ENCODE measurements at regions not wholly inside any gene's neighbourhood (a gene's known extent, or its start where the extent isn't known, plus 50 kb on each side); places are given as distances from the start of the nearest gene placed in this dataset.

- FAIRE-seq (no peak), DNase-seq (ENCODE audit: low read depth, low spot score) (no peak)
- no peak overlapping the region for H2AFZ ChIP-seq (ENCODE audit: control insufficient read depth, low read length)
- H3K4me1 ChIP-seq (ENCODE audit: control insufficient read depth, extremely low read depth, insufficient read depth, low read length) = no peaks in the 10 kb centered on the region
- H3K9me3 ChIP-seq (ENCODE audit: control insufficient read depth, low read depth, low read length) = no peaks in the 10 kb centered on the region
- dilution Hi-C loops (cut with MboI; ENCODE audit: extremely low pct_ligation_motif_present, low sequenced_read_pairs) = no loop called here
- H4K20me1 ChIP-seq (ENCODE audit: control insufficient read depth, extremely low read depth, insufficient read depth, low read length) = no peaks in the 10 kb centered on the region
- H3K9me1 ChIP-seq (ENCODE audit: control insufficient read depth, extremely low read depth, insufficient read depth, low read length) = no peaks in the 10 kb centered on the region
- no peak for TF ChIP-seq EZH2 (IDR thresholded peaks at IDR 0.05; ENCODE audit: low read length)
- no peak for TF ChIP-seq CTCF (optimal IDR thresholded peaks at IDR 0.05 in 1 of 3, IDR thresholded peaks at IDR 0.05 in 1 of 3, conservative IDR thresholded peaks at IDR 0.05 in 1 of 3; ENCODE audit: extremely low read depth in 1 of 3, insufficient read depth in 2 of 3, low read length in 3 of 3)
- H3K4me3 ChIP-seq (ENCODE audit: control insufficient read depth in 2 of 3, extremely low read depth in 1 of 3, insufficient read depth in 2 of 3, low read depth in 1 of 3, low read length in 3 of 3) = no peak overlapping the region
- no peaks in the 10 kb centered on the region for H3K79me2 ChIP-seq (ENCODE audit: control insufficient read depth, insufficient read depth, low read length)
- H3K36me3 ChIP-seq (ENCODE audit: control insufficient read depth in 2 of 2, extremely low read depth in 1 of 2, insufficient read depth in 2 of 2, low read length in 2 of 2) = no peaks in the 10 kb centered on the region
- no peak overlapping the region for H3K4me2 ChIP-seq (ENCODE audit: control insufficient read depth, extremely low read depth, insufficient read depth, low read depth, low read length)
- H3K27me3 ChIP-seq (ENCODE audit: control insufficient read depth, extremely low read depth, insufficient read depth, low read length) = no peaks in the 10 kb centered on the region
- H3K27ac ChIP-seq (ENCODE audit: control insufficient read depth, insufficient read depth, low read length) = no peak overlapping the region
- no peak overlapping the region for H3K9ac ChIP-seq (ENCODE audit: control insufficient read depth, extremely low read depth, insufficient read depth, low read length)
Observed at GRCh38 chr5:75961818-75962217, 121.4 kb upstream of the SV2C start.

GRCh38 chr5:75960129-75960528 is 123.1 kb upstream of the SV2C start:
- Histone ChIP-seq H3K9me3 (ENCODE audit: control insufficient read depth, low read depth, low read length) (no peaks in the 10 kb centered on the region), H3K27me3 (ENCODE audit: control insufficient read depth, extremely low read depth, insufficient read depth, low read length) (no peaks in the 10 kb centered on the region), H3K27ac (ENCODE audit: control insufficient read depth, insufficient read depth, low read length) (no peak overlapping the region), H3K9me1 (ENCODE audit: control insufficient read depth, extremely low read depth, insufficient read depth, low read length) (no peaks in the 10 kb centered on the region), H3K79me2 (ENCODE audit: control insufficient read depth, insufficient read depth, low read length) (no peaks in the 10 kb centered on the region), H4K20me1 (ENCODE audit: control insufficient read depth, extremely low read depth, insufficient read depth, low read length) (no peaks in the 10 kb centered on the region), H3K4me3 (ENCODE audit: control insufficient read depth in 2 of 3, extremely low read depth in 1 of 3, insufficient read depth in 2 of 3, low read depth in 1 of 3, low read length in 3 of 3) (no peak overlapping the region), H2AFZ (ENCODE audit: control insufficient read depth, low read length) (no peak overlapping the region), H3K36me3 (ENCODE audit: control insufficient read depth in 2 of 2, extremely low read depth in 1 of 2, insufficient read depth in 2 of 2, low read length in 2 of 2) (no peaks in the 10 kb centered on the region), H3K9ac (ENCODE audit: control insufficient read depth, extremely low read depth, insufficient read depth, low read length) (no peak overlapping the region), H3K4me1 (ENCODE audit: control insufficient read depth, extremely low read depth, insufficient read depth, low read length) (no peaks in the 10 kb centered on the region), H3K4me2 (ENCODE audit: control insufficient read depth, extremely low read depth, insufficient read depth, low read depth, low read length) (no peak overlapping the region)
- FAIRE-seq = no peak
- dilution Hi-C loops (cut with MboI; ENCODE audit: extremely low pct_ligation_motif_present, low sequenced_read_pairs) = no loop called here
- DNase-seq (ENCODE audit: low read depth, low spot score) = no peak
- TF ChIP-seq CTCF (optimal IDR thresholded peaks at IDR 0.05 in 1 of 3, IDR thresholded peaks at IDR 0.05 in 1 of 3, conservative IDR thresholded peaks at IDR 0.05 in 1 of 3; ENCODE audit: extremely low read depth in 1 of 3, insufficient read depth in 2 of 3, low read length in 3 of 3) (no peak), EZH2 (IDR thresholded peaks at IDR 0.05; ENCODE audit: low read length) (no peak)

All from keratinocyte (primary cell).